Testis (tissue), 2 donors: ENCODE measurements at regions not wholly inside any gene's neighbourhood (a gene's known extent, or its start where the extent isn't known, plus 50 kb on each side); places are given as distances from the start of the nearest gene placed in this dataset.

ENCODE experiments used
- DNase-seq: peaks from one replicate; pipeline ENCODE4 v3.0.0-alpha.2; 2019
- H3K27ac ChIP-seq, 2 donors: fragments of 200-600 bp; sonication (generic); one replicate each; pipeline ENCODE4 v1.5.1; 2019
- H3K27me3 ChIP-seq: fragments of 200-600 bp; sonication (generic); one replicate; pipeline ENCODE4 v1.5.1; 2019
- H3K36me3 ChIP-seq: fragments of 200-600 bp; sonication (generic); one replicate; pipeline ENCODE4 v1.5.1; 2017; ENCODE audit warnings: low read depth; ENCODE audit errors: missing control alignments
- H3K4me1 ChIP-seq: fragments of 200-600 bp; sonication (generic); one replicate; pipeline ENCODE4 v1.5.1; 2019
- H3K4me3 ChIP-seq, 2 donors: fragments of 200-600 bp; sonication (generic); one replicate each; pipeline ENCODE4 v1.5.1; 2017 to 2019
- H3K9me3 ChIP-seq: fragments of 200-600 bp; sonication (generic); one replicate; pipeline ENCODE4 v1.5.1; 2017
- CTCF ChIP-seq, 3 experiments: fragments of 450-650 bp in 2 of 3; fragments of 200-600 bp in 1 of 3; sonication (generic) in 1 of 3; IDR thresholded peaks; one replicate each; pipeline ENCODE4 v1.5.1; 2016 to 2019; ENCODE audit warnings: antibody characterized with exemption in 3 of 3, mild to moderate bottlenecking in 2 of 3, moderate library complexity in 1 of 3
- POLR2A ChIP-seq: fragments of 450-650 bp; IDR thresholded peaks from one replicate; pipeline ENCODE4 v1.6.1; 2017; ENCODE audit warnings: antibody characterized with exemption, mild to moderate bottlenecking, moderate library complexity
- WGBS, 2 donors: methylation state at CpG; one replicate each; pipeline ENCODE4 v1.1.5; 2018; 5-methylcytosine and 5-hydroxymethylcytosine counted together
- intact Hi-C: fragments of 100-400 bp; cut with DNase I; formaldehyde crosslinking; loops from one replicate; pipeline ENCODE4 v1.15.1; 2023; ENCODE audit warnings: low total_unique reads

GRCh38 chr12:68501226-68501625 lies 109.5 kb upstream of the RAP1B start:
- Histone ChIP-seq H3K4me1 (no peaks in the 10 kb centered on the region), H3K27me3 (no peaks in the 10 kb centered on the region), H3K9me3 (no peaks in the 10 kb centered on the region), H3K27ac (no peak overlapping the region), H3K4me3 (no peak overlapping the region), H3K36me3 (no peaks in the 10 kb centered on the region)
- intact Hi-C loops = no loop called here
- whole genome bisulfite sequencing, 2 donors = 51 to 78% methylated on average over 3 of the region's 3 CpGs
- TF ChIP-seq POLR2A = no peak
- TF ChIP-seq CTCF (IDR thresholded peaks at IDR 0.05) = no peak
- DNase-seq = no peak

- no peak overlapping the region for H3K27ac ChIP-seq
- intact Hi-C loops = no loop called here
- 80 to 92% methylated on average over 1 of the region's 1 CpG for WGBS, 2 donors
- no peak overlapping the region for H3K4me3 ChIP-seq
- no peaks in the 10 kb centered on the region for H3K27me3 ChIP-seq
- no peak for DNase-seq
- H3K36me3 ChIP-seq = no peaks in the 10 kb centered on the region
- no peaks in the 10 kb centered on the region for H3K4me1 ChIP-seq
- H3K9me3 ChIP-seq = no peaks in the 10 kb centered on the region
- no peak for TF ChIP-seq POLR2A
- no peak for TF ChIP-seq CTCF (IDR thresholded peaks at IDR 0.05)
Measured at GRCh38 chr12:68505970-68506369, 104.7 kb upstream of the RAP1B start.

GRCh38 chr12:68506619-68507018 lies 104.1 kb upstream of the RAP1B start:
- Histone ChIP-seq H3K9me3 (no peaks in the 10 kb centered on the region), H3K4me3 (no peak overlapping the region), H3K4me1 (no peaks in the 10 kb centered on the region), H3K27ac (no peak overlapping the region), H3K36me3 (no peaks in the 10 kb centered on the region), H3K27me3 (no peaks in the 10 kb centered on the region)
- intact Hi-C loops = no loop called here
- 88 to 94% methylated on average over 4 of the region's 4 CpGs for WGBS, 2 donors
- TF ChIP-seq CTCF (IDR thresholded peaks at IDR 0.05) = no peak
- no peak for TF ChIP-seq POLR2A
- no peak for DNase-seq

- H3K4me3 ChIP-seq = no peak overlapping the region
- no peaks in the 10 kb centered on the region for H3K4me1 ChIP-seq
- H3K36me3 ChIP-seq = no peaks in the 10 kb centered on the region
- 94 to 95% methylated on average over 3 of the region's 3 CpGs for WGBS, 2 donors
- TF ChIP-seq CTCF (IDR thresholded peaks at IDR 0.05) (no peak), POLR2A (no peak)
- intact Hi-C loops = no loop called here
- H3K9me3 ChIP-seq = no peaks in the 10 kb centered on the region
- no peak overlapping the region for H3K27ac ChIP-seq
- H3K27me3 ChIP-seq = no peaks in the 10 kb centered on the region
- DNase-seq = no peak
Measured at GRCh38 chr12:68507657-68508056, 103.0 kb upstream of the RAP1B start.

GRCh38 chr12:68508576-68508975 lies 102.1 kb upstream of the RAP1B start:
- Histone ChIP-seq H3K4me3 (no peak overlapping the region), H3K27me3 (no peaks in the 10 kb centered on the region), H3K4me1 (no peaks in the 10 kb centered on the region), H3K36me3 (no peaks in the 10 kb centered on the region), H3K9me3 (no peaks in the 10 kb centered on the region), H3K27ac (no peak overlapping the region)
- intact Hi-C loops = no loop called here
- no peak for DNase-seq
- WGBS, 2 donors = 81 to 91% methylated on average over 2 of the region's 2 CpGs
- TF ChIP-seq POLR2A = no peak
- no peak for TF ChIP-seq CTCF (IDR thresholded peaks at IDR 0.05)
